Karpas-422 (cell line): ENCODE measurements at regions not wholly inside any gene's neighbourhood (a gene's known extent, or its start where the extent isn't known, plus 50 kb on each side); places are given as distances from the start of the nearest gene placed in this dataset.

Experiments
- DNase-seq: peaks from one replicate; pipeline ENCODE4 v3.0.0-alpha.2; 2015
- H2AFZ ChIP-seq: fragments of 200-600 bp; sonication (generic); 2 replicates; pipeline ENCODE4 v1.6.1; 2014; ENCODE audit warnings: antibody characterized with exemption, low read length, mixed read lengths
- H3K27ac ChIP-seq: fragments of 200-600 bp; sonication (generic); 2 replicates; pipeline ENCODE4 v1.5.1; 2014; ENCODE audit warnings: mild to moderate bottlenecking, low read length, moderate library complexity
- H3K27me3 ChIP-seq: fragments of 200-600 bp; sonication (generic); 2 replicates; pipeline ENCODE4 v1.6.1; 2014; ENCODE audit warnings: low read length, mixed read lengths
- H3K36me3 ChIP-seq: fragments of 200-600 bp; sonication (generic); 2 replicates; pipeline ENCODE4 v1.6.1; 2014; ENCODE audit warnings: low read length, mixed read lengths; ENCODE audit not compliant: insufficient read depth
- H3K4me1 ChIP-seq: fragments of 200-600 bp; sonication (generic); 2 replicates; pipeline ENCODE4 v1.6.1; 2014; ENCODE audit warnings: mild to moderate bottlenecking, low read length, mixed read lengths
- H3K4me2 ChIP-seq: fragments of 200-600 bp; sonication (generic); 2 replicates; pipeline ENCODE4 v1.6.1; 2014; ENCODE audit warnings: low read length, low read depth, mild to moderate bottlenecking; ENCODE audit not compliant: poor library complexity, severe bottlenecking
- H3K4me3 ChIP-seq: fragments of 200-600 bp; sonication (generic); 2 replicates; pipeline ENCODE4 v1.5.1; 2014; ENCODE audit warnings: mild to moderate bottlenecking, antibody characterized with exemption, low read length, mixed read lengths
- H3K79me2 ChIP-seq: fragments of 200-600 bp; sonication (generic); 2 replicates; pipeline ENCODE4 v1.6.1; 2014; ENCODE audit warnings: mild to moderate bottlenecking, low read length, mixed read lengths
- H3K9ac ChIP-seq: fragments of 200-600 bp; sonication (generic); 2 replicates; pipeline ENCODE4 v1.6.0; 2014; ENCODE audit warnings: low read length
- H3K9me2 ChIP-seq: fragments of 200-600 bp; sonication (generic), shearing (Covaris generic); replicated peaks from 2 replicates; pipeline ENCODE4 v1.6.0; 2014; ENCODE audit warnings: mild to moderate bottlenecking, low read length, moderate library complexity; ENCODE audit not compliant: insufficient read depth
- H3K9me3 ChIP-seq: fragments of 300-700, 200-600 bp; sonication (generic); 2 replicates; pipeline ENCODE4 v1.6.1; 2014; ENCODE audit warnings: low read length, mixed read lengths
- H4K20me1 ChIP-seq: fragments of 200-600 bp; sonication (generic); 2 replicates; pipeline ENCODE4 v1.6.1; 2014; ENCODE audit warnings: mild to moderate bottlenecking, antibody characterized with exemption, low read length, low read depth; ENCODE audit not compliant: insufficient read depth

GRCh38 chr1:14506471-14507255, 91.8 kb upstream of the KAZN start:
- H2AFZ ChIP-seq, result no peak overlapping the region
- H3K9ac ChIP-seq, result no peak overlapping the region
- no peak overlapping the region for H3K4me2 ChIP-seq
- no peaks in the 10 kb centered on the region for H3K27me3 ChIP-seq
- no peak overlapping the region for H3K27ac ChIP-seq
- no peak overlapping the region for H3K4me3 ChIP-seq
- no peak for DNase-seq
- no peaks in the 10 kb centered on the region for H3K9me3 ChIP-seq
- no peaks in the 10 kb centered on the region for H3K36me3 ChIP-seq
- H3K4me1 ChIP-seq, result no peaks in the 10 kb centered on the region
- no peaks in the 10 kb centered on the region for H3K9me2 ChIP-seq
- H3K79me2 ChIP-seq, result no peaks in the 10 kb centered on the region
- no peaks in the 10 kb centered on the region for H4K20me1 ChIP-seq

- no peaks in the 10 kb centered on the region for H3K79me2 ChIP-seq
- H3K4me1 ChIP-seq, result no peaks in the 10 kb centered on the region
- H3K4me2 ChIP-seq, result no peak overlapping the region
- H3K27me3 ChIP-seq, result no peaks in the 10 kb centered on the region
- no peaks in the 10 kb centered on the region for H3K36me3 ChIP-seq
- H3K27ac ChIP-seq, result no peak overlapping the region
- no peak for DNase-seq
- H3K9me3 ChIP-seq, result no peaks in the 10 kb centered on the region
- H4K20me1 ChIP-seq, result no peaks in the 10 kb centered on the region
- no peak overlapping the region for H3K9ac ChIP-seq
- H3K4me3 ChIP-seq, result no peak overlapping the region
- H2AFZ ChIP-seq, result no peak overlapping the region
- H3K9me2 ChIP-seq, result no peaks in the 10 kb centered on the region
These were observed 91.2 kb upstream of the KAZN start for GRCh38 chr1:14507262-14507661.

- no peaks in the 10 kb centered on the region for H4K20me1 ChIP-seq
- no peaks in the 10 kb centered on the region for H3K4me1 ChIP-seq
- no peak overlapping the region for H3K4me3 ChIP-seq
- H3K9me3 ChIP-seq, result no peaks in the 10 kb centered on the region
- H3K79me2 ChIP-seq, result no peaks in the 10 kb centered on the region
- H2AFZ ChIP-seq, result no peak overlapping the region
- no peak overlapping the region for H3K9ac ChIP-seq
- H3K36me3 ChIP-seq, result no peaks in the 10 kb centered on the region
- H3K4me2 ChIP-seq, result no peak overlapping the region
- DNase-seq, result no peak
- no peaks in the 10 kb centered on the region for H3K9me2 ChIP-seq
- H3K27ac ChIP-seq, result no peak overlapping the region
- H3K27me3 ChIP-seq, result no peaks in the 10 kb centered on the region
These were observed 89.9 kb upstream of the KAZN start for GRCh38 chr1:14508613-14509012.

DNA sequence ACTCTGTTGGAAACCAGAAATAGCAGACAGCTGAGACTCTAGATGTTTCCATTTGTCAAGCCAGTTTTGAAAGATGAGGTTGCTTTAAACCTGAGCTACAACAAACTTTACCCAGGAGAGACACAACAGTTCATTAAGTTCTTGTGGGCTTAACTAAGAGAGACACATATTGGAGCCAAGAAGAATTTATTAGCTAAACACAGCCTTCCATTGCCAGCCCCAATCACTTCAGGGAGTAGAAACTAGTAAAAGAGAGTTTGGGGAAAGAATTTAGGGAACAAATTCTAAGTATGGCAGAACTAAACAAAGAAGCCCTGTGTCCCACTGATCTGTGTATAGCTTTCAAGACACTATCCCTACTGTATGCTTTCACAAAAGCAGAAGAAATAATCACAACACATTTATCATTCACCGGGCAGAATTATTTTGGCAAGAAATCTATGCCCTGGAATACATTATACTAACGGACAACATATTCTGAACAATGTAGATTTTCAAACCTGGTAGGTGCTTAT, 87.3 kb upstream of the KAZN start:
- no peak for DNase-seq
- no peaks in the 10 kb centered on the region for H3K36me3 ChIP-seq
- H3K9ac ChIP-seq, result no peak overlapping the region

DNA sequence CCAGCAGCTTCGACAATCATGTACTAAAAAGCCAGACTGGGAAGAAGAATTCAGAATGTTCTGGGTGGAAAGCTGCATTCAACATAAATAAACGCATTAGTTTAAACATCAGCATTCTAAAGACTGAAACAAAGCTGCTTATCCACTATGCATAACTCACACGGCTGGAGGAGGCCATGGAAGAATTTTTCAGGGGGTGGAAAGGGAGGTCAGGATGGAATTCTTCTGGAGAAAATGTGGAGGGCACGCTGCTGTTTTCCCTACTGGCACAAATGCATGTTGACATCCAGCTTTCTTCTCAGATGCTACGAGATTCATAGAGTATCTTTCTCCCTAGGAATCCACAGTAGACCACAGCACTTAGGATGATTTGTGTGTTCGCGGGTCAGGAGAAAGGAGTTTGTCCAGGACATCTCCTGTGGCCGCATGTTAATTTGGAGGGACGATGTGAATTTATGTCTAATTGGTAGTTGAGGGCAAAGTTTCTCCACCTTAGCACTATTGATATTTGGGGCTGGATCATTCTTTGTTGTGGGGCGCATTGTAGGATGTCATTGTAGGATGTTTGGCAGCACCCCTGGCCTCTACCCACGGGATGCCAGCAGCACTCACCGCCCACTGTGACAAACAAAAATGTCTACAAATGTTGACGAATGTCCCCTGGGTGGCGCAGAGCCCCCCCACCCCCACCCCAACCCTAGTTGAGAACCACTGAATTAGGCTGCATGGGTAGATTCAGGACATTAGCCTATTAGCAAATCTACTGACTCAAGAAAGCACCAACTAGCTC, 86.5 kb upstream of the KAZN start:
- no peaks in the 10 kb centered on the region for H3K9me2 ChIP-seq
- no peak overlapping the region for H3K9ac ChIP-seq
- no peak overlapping the region for H2AFZ ChIP-seq

More for the DNA sequence above, 87.3 kb upstream of the KAZN start:
- Histone ChIP-seq H3K9me2 (no peaks in the 10 kb centered on the region), H3K4me3 (no peak overlapping the region), H3K79me2 (no peaks in the 10 kb centered on the region), H2AFZ (no peak overlapping the region), H3K4me1 (no peaks in the 10 kb centered on the region), H3K9me3 (no peaks in the 10 kb centered on the region), H4K20me1 (no peaks in the 10 kb centered on the region), H3K27ac (no peak overlapping the region), H3K4me2 (no peak overlapping the region), H3K27me3 (no peaks in the 10 kb centered on the region)

GRCh38 chr1:14513111-14513510, 85.4 kb upstream of the KAZN start:
- Histone ChIP-seq H3K9me2 (no peaks in the 10 kb centered on the region), H3K79me2 (no peaks in the 10 kb centered on the region), H4K20me1 (no peaks in the 10 kb centered on the region), H3K36me3 (no peaks in the 10 kb centered on the region), H3K4me1 (no peaks in the 10 kb centered on the region), H3K9me3 (no peaks in the 10 kb centered on the region), H3K27ac (no peak overlapping the region), H3K4me2 (no peak overlapping the region), H3K27me3 (no peaks in the 10 kb centered on the region), H3K9ac (no peak overlapping the region), H2AFZ (no peak overlapping the region), H3K4me3 (no peak overlapping the region)
- DNase-seq, result no peak

More for the DNA sequence above, 86.5 kb upstream of the KAZN start:
- no peaks in the 10 kb centered on the region for H3K9me3 ChIP-seq
- H3K4me1 ChIP-seq, result no peaks in the 10 kb centered on the region
- H3K4me3 ChIP-seq, result no peak overlapping the region
- no peaks in the 10 kb centered on the region for H4K20me1 ChIP-seq
- DNase-seq, result no peak
- no peaks in the 10 kb centered on the region for H3K27me3 ChIP-seq
- H3K27ac ChIP-seq, result no peak overlapping the region
- no peaks in the 10 kb centered on the region for H3K36me3 ChIP-seq
- H3K79me2 ChIP-seq, result no peaks in the 10 kb centered on the region
- H3K4me2 ChIP-seq, result no peak overlapping the region

DNA sequence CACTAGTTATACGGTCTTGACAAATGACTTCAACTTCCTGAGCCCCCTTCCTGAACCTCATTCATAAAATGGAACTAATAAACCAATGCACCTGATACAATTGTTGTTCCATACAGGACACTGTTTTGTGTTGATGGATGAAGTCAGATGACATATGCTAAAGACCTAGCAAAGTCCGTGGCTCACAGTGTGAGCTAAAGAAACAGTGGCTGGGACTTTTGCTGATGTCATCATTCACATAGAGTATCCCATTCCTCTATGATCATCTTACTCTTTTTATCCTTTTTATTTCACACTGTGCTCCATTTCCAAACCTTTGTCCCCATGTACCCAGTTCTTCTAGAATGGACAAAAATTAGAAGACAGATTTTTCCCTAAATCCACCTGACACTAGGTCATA, 83.7 kb upstream of the KAZN start:
- Histone ChIP-seq H3K4me3 (no peak overlapping the region), H3K9ac (no peak overlapping the region), H3K4me2 (no peak overlapping the region), H3K36me3 (no peaks in the 10 kb centered on the region), H3K27me3 (no peaks in the 10 kb centered on the region), H4K20me1 (no peaks in the 10 kb centered on the region), H3K79me2 (no peaks in the 10 kb centered on the region), H3K27ac (no peak overlapping the region), H3K9me3 (no peaks in the 10 kb centered on the region), H2AFZ (no peak overlapping the region), H3K9me2 (no peaks in the 10 kb centered on the region), H3K4me1 (no peaks in the 10 kb centered on the region)
- no peak for DNase-seq

DNA sequence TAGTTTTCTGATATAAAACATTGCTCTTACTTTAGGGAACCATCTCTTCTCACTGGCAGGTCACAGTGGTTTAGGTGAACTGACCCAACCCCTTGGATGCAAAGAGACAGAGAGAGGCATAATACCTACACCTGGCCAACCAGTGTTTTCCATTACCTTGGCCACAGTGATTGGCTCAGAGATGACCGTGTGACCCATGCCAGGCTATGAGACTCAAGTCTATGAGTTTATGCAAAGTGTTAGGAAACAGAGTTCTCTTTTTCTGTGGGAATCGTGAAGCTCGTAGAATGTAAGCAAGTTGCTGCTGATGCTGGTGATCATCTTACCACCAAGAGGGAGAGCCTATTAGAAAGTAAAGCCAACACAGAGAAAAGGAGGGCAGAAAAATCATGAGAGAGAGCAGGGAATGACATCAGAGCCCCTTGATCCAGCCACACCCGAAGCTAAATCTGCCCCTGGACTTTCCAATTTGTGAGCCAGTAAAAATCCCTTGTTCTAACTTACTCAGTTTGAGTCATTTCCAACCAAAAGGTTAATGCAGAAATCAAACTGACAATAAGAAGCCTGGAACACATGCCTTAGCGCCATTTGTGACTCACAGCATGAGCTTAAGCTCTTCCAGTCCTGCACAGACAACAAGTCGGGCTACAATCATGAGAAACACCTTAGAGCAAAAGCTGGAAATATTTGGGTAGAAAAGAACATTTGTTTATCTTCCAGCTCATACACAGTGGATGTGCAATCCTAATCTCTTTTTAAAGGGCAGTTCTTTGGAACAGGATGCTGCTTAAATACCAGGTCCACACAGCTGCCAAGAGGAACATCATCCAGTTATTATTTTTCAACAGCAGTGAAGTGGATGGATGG, 81.3 kb upstream of the KAZN start:
- Histone ChIP-seq H3K36me3 (no peaks in the 10 kb centered on the region), H3K4me1 (no peaks in the 10 kb centered on the region), H3K79me2 (no peaks in the 10 kb centered on the region), H3K27ac (no peak overlapping the region), H3K9ac (no peak overlapping the region), H3K9me3 (no peaks in the 10 kb centered on the region), H3K4me2 (no peak overlapping the region), H3K9me2 (no peaks in the 10 kb centered on the region), H3K27me3 (no peaks in the 10 kb centered on the region), H2AFZ (no peak overlapping the region), H3K4me3 (no peak overlapping the region), H4K20me1 (no peaks in the 10 kb centered on the region)
- no peak for DNase-seq
